Stromal cell of bone marrow (primary cell): ENCODE measurements at regions not wholly inside any gene's neighbourhood (a gene's known extent, or its start where the extent isn't known, plus 50 kb on each side); places are given as distances from the start of the nearest gene placed in this dataset.
A peak's percentile ranks its signal among the peaks of the same experiment; 100 is the strongest.
"Not testable (repeated sequence)": the region's sequence is repeated elsewhere in the genome, so short reads cannot be mapped to it uniquely, and the experiment has no call there.

ENCODE experiments used
- DNase-seq: peaks from one replicate; pipeline ENCODE4 v3.0.0-alpha.2; 2012; ENCODE audit warnings: low read depth

DNA sequence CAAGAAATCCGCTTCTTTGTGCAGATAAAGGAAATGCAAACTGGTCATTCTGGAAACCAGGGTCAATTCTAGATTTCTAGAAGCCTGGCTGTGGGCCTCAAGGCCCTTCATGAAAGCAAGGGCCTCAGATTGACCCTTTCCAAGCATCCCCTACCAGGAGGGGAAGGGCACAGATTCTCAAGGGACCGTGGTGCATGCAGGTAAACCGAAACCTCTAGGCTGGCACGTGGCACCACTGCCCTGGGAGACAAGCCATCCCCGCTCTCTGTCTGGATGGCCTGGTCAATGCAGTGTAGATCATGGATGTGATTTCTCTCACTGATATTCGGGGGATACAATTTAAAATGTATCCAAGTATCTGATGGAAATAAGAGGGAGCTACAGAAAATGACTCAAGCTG is 69.4 kb downstream of the TOMM20 start:
- no peak for DNase-seq

DNA sequence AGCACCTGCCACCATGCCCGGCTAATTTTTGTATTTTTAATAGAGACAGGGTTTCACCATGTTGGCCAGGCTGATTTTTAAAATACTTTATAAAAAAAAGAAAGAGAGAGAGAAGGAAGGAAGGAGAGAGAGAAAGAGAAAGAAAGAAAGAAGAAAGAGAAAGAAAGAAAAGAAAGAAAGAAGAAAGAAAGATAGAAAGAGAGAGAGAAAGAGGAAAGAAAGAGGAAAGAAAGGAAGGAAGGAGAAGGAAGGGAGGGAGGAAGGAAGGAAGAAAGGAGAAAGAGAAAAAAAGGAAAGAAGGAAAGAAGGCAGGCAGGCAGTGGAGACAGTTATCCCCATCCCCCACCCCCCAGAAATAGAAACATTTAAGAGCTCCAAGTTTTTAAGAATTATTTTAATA is 69.9 kb downstream of the TOMM20 start:
- no peak for DNase-seq

DNA sequence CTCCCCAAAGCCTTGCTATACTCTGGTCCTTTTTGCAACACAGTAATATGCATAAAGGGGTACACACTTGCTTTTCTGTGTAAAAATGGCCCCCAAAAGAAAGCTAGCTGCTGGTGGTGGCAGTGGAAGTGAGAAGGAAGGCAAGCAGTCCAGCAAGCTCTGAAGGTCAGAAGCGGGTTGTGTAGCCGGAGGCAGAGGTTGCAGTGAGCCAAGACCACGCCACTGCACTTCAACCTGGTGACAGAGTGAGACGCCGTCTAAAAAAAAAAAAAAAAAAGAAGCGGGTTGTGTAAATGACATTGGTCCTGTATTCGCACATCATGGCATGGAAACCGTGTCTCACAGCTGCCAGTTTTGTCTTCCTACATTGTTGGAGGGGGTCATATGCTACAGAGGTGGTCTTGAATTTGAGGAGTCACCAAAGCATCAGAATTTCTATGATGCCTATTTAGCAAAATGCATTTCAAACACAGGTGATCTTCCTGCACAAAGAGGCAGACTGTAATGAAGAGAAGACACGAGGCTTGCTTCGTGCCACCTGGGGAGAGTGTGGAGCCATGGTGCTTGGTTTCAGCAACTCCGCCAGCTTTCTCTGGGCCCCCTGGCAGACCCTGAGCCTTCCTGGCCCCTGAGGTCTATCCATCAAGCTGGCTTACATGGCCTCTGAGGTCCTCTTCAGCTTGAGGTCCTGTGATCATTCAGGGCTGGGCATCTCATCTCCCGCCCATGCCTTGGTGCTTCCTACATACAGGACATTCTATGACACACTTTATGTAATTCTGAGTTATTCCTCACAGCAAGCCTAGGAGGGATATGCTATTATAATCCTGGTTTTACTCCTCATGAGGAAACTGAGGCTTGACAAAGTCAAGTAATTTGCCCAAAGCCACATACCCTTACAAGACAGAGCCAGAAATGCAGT is 71.0 kb downstream of the TOMM20 start:
- DNase-seq = no peak

DNA sequence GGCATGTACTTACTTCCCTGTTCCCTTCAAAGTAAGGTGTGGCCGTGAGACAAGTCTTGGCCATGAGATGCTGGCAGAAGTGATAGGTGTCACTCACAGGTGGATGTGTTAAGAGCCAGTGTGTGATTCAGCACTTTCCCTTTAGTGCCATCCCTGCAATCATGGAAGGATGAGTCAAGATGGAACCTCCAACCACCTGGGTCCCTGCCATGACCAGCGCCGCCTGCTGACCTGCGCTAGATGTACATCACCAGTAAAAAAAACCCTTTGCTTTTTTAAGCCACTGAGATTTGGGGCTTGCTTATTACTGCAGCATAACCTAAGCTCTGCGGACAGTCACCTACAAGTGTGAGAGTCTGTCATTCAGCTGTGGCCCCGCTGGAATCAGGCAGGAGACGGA is 71.7 kb downstream of the TOMM20 start:
- DNase-seq = no peak

DNA sequence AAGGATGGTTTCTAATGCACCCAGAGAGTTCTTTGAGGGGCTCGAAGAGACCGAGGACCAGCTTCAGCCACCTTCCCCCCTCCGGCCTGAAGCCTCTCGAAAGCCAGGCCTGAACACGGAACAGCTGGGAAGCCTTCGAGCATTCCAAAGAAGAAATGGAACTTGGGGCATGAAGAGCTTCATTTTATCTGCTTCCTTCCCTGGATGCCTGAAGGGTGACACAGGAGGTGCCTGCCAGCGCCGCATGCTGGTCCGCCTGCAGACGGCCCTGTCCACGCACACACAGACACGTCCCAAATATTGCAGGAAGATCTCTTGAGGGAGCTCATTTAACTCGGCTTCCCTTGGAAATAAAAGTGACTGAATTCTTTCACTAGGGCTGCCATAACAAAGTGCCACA is 73.7 kb downstream of the TOMM20 start:
- no peak for DNase-seq

DNA sequence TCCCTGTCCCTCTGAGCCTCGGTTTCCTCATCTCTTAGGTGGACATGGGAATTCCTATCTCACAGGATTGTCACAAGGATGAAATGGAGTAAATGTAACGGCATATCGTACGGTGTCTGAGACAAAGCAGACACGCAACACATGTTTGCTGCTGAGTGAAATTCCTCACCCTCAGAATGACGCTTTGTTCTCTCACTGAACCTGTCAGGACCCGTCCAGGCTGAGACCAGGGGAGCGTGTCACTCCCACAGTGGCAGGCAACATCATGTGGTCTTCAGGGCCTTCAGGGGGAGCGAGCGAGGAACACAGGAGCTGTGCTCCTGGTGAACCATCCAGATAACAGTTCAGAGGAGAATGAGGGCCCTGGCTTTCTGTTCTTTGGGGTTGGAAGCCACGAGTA is 74.2 kb downstream of the TOMM20 start:
- DNase-seq = no peak

DNA sequence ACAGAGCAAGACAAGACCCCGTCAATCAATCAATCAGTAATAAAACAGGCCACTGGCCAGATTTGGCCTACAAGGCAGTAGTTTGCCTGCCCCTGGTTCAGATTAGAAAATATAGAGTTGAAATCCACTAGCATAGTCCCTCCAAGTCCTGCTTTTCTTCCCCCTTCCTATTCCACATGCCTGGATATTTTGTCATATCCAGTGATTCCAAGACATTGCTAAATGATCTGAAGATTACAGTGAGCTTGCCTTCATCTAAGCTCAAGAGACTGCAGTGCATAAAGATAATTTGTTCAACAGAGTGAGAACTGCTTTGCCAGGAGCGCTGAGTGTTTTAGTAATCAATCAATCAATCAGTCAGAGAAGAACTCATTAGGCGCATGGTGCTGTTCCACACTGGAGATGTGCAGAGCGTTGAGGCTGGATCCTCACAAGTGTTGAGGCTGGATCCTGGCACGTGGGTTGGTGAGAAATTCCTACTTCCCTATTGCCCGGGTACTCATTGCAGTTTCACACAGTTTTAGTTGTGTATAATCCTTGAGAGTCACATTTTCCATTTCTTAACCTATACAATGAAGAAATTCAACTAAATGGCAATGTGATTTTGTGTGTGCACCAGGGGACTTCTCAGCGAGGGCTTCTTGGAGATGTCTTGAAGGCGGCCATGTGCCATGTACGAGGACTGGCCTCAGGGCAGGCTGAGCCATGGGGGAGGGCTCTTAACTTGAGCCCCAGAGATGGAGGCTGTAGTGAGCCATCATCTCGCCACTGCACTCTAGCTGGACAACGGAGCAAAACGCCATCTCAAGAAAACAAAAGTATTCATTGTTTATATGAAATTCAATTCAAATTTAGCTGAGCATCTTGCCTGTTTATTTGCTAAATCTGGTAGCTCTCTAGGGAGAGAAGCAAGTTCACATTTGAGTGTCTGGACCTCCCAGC is 76.3 kb downstream of the TOMM20 start:
- DNase-seq = no peak

DNA sequence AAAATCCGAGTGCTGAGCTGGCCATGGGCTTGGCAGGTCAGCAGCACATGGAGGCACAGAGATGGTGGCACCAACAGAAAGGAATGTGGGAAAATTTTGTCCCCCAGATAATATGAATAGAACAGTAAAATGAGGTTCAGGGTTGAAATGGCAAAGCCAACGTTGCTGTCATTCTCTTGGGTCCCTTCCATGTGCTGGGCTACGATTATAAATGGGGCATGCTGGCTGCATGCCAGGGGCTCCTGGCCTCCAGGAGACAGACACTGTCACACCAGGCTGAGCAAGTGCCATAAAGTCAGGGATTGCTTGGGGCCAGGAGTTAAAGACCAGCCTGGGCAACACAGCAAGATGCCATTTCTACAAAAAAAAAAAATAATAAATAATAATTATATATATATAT is 77.1 kb downstream of the TOMM20 start:
- no peak for DNase-seq

DNA sequence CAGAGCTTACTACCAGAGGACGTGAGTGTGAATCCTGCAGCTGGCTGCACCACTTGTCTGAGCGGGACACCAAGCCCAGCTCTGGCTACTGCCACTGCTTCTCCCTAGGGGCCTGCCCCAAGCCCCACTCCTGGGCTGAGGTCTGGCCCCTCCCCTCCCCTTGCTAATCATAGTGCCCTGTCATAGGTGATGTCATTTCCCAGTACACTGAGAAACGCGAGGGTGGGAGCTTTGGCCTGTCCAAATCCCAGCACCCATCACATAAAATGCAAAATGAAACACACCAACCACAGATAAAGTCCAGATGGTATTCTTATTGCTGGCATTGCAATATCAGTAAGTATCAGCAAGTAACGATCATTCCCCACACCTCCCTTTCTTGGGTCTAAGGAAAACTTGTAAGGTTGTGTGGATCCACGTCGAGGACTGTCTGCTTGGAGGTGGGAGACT is 77.7 kb downstream of the TOMM20 start:
- peak; percentile 53 for DNase-seq

DNA sequence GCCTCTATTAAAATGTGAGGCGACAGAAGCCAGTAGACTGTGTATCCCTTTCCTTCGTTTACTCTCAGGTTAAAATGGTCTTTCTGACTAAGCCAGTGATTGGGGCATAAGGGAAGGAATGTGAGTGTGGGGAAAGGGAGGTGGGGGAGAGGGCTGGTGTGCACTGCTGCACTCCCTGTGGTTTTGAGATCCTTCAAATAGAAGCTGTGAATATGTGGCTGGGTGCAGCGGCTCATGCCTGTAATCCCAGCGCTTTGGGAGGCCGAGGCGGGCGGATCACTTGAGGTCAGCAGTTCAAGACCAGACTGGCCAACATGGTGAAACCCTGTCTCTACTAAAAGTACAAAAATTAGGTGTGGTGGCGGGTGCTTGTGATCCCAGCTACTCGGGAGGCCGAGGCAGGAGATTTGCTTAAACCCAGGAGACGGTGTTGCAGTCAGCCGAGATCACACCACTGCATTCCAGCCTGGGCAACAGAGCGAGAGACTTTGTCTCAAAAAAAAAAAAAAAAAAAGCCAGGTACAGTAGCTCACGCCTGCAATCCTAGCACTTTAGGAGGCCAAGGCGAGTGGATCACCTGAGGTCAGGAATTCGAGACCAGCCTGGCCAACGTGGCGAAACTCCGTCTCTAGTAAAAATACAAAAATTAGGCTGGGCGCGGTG is 78.8 kb downstream of the TOMM20 start:
- not testable (repeated sequence) for DNase-seq

DNA sequence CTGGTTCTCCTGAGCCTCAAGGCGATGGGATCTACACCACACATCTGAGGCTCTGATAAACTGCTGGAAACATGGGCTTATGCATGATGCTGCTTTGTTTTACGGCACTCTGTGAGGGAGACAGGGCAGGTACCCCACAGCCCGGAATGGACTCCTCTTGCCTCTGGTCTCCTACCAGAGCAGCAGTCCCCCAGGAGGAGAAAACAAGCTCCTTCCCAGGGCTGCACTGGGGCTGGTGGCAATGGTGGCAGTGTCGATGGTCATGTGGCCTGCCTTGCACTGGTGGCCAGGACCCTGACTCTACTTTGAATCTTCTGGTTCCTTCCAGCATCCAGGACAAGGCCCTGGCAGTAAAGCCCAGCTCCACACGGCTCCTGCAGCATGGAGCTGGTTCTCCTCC is 79.4 kb downstream of the TOMM20 start:
- no peak for DNase-seq

DNA sequence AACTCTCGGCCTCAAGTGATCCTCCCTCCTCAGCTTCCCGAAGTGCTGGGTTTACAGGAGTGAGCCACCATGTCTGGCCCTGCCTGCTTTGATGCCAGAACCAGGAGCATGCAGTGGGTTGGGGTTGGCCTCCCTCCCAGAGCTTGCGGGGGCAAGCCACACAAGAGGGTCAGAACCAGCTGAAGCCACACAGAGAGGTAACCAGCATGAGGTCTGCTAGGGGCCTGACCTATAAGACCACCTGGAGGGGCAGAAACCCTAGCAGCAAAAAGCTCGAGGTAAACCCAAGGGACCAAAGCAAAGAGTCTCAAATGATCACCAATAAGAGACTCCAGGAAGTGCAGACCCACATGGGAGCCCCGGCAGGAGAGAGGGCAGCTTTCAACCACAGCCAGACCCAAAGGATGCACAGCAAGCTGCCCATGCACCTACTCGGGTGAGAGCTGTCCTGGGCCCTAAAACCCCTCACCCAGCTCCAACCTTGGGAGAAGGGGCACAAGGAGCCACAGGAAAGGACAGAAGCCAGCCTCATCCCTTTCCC is 81.2 kb downstream of the TOMM20 start:
- no peak for DNase-seq

DNA sequence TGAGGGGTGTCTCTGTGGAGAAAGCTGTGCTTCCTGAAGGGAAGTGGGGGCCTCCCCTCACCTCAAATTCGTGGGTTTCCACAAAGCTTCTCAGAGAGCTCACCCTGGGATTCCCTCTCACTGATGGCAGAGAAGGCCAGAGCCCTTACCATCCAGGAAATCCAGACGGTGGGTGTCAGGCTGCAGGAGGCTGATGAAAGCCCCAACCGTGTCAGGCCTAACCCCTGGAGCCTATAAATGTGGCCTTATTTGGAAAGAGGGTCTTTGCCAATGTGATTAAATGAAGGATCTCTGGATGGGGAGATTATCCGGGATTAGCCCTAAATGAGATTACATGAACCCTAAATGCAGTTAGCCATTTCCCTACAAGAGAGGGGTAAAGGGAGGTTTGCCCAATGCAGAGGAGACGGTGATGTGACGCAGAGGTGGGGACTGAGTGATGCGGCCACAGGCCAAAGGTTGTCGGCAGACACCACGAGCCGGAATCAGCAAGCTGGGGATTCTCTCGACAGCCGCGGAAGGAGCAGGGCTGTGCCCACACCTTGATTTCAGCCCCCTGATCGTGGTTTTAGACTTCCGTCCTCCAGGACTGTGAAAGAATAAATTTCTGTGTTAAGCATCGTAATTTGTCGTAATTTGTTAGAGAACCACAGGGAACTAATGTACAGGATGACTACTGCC is 82.6 kb downstream of the TOMM20 start:
- DNase-seq = no peak

DNA sequence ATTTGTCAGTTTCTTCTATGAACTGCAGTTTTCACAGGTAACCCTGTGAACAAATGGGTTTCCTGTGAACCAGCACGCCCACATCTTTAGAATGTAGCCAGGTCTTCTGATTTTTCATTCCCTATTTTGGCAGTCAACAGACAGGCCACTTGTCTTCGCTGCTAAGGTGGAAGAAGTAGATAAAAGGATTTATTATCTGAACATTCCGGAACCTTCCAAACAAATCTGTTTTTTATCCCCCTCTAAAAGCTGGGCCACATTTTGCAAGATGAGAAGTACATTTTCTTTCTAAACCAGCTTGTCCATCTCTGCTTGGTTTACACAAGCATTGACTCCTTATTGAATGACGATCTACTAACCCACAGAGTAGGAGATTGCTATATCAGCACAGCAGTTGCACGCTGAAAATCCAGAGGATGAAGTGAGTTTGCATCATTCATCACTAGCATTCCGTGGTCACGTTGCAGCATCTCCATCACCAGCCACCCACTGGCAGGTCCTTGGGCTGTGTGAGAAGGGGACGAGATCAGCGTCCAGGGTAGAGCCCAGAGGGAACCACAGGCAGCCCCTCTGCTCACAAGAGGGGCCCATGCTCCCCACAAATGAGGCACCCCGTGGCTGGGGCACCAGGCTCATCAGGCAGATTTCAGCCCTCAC is 83.5 kb downstream of the TOMM20 start:
- DNase-seq = no peak

DNA sequence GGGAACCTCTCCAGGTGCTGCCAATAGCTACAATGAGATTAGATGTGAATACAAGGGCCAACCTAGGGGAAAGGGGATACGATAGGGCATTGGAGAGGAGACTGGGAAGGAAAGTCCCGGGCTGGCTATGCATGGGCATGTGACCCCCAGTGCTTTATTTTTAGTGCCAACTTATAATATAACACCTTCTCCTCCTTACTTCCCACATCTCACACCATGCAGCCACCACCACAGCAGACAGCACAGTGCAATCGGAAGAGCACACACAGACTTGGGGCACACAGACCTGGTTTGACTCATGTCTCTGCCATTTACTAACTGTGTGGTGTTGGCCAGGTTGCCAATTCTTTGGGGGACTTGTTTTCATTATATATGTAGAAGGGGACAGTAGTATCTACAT is 85.4 kb downstream of the TOMM20 start:
- no peak for DNase-seq

DNA sequence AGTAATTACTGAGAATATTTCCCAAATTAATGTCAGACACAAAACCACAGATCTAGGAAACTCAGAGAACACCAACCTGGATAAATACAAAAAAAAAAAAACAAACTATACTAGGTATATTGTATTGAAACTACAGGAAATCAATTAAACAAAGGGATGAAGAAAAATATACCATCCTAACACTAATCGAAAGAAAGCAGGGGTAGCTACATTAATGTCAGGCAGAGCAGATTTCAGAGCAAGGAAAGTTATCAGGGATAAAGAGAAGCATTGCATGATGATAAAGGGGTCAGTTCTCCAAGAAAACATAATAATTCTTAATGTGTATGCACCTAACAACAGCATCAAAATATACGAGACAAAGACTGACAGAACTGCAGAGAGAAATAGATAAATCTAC is 89.9 kb downstream of the TOMM20 start:
- no peak for DNase-seq

DNA sequence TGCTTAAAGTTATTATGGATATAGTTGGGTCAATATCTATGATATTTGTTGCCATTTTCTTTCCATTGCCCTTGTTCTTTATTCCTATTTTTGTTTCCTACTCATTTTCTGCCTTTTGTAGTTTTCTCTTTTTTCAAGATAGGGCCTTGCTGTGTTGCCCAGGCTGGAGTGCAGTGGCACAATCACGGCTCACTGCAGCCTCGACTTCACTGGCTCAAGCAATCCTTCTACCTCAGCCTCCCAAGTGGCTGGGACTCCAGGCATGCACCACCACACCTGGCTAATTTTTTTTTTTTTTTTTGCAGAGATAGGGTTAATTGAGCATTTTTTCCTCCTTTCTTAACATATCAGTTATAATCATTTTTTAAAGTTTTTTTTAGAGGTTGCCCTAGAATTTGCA is 92.7 kb downstream of the TOMM20 start:
- no peak for DNase-seq

DNA sequence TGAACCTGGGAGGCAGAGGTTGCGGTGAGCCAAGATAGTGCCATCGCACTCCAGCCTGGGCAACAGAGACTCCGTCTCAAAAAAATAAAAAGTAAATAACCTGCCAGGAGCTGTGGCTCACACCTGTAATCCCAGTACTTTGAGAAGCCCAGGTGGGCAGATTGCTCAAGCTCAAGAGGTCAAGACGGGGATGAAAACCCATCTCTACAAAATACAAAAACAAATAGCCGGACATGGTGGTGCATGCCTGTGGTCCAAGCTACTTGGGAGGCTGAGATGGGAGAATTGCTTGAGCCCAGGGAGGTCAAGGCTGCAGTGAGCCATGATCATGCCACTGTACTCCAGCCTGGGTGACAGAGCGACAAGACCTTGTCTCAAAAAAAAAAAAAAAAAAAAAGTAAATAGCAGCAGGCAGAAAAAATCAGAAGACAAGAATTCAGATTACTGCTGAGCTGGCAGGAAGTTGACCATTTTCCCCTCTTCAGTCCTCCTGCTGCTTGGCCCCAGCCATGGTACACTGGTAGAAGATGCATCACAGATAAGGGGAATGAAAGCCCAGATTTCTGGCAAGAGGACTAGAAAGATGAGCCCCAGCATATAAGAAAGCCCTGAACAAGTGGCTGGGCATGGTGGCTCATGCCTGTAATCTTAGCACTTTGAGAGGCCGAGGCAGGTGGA is 97.6 kb downstream of the TOMM20 start:
- DNase-seq = no peak

DNA sequence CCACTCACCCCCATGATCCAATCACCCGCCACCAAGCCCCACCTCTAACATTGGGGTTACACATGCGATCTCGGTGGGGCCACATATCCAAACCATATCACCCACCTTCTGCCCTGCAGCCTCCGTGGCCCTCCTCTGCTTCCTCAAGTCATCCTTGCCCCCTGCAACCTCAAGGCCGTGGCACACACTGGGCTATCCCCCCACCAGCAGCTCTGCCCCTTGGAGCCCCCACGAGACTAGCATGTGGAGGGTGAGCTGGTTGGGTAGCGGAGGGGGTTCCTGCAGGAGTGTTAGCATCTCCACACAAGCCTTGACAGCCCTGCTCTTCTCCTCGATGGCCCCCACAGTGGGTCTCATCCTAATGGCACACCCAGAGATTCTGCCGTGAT is 100.8 kb downstream of the TOMM20 start:
- no peak for DNase-seq

DNA sequence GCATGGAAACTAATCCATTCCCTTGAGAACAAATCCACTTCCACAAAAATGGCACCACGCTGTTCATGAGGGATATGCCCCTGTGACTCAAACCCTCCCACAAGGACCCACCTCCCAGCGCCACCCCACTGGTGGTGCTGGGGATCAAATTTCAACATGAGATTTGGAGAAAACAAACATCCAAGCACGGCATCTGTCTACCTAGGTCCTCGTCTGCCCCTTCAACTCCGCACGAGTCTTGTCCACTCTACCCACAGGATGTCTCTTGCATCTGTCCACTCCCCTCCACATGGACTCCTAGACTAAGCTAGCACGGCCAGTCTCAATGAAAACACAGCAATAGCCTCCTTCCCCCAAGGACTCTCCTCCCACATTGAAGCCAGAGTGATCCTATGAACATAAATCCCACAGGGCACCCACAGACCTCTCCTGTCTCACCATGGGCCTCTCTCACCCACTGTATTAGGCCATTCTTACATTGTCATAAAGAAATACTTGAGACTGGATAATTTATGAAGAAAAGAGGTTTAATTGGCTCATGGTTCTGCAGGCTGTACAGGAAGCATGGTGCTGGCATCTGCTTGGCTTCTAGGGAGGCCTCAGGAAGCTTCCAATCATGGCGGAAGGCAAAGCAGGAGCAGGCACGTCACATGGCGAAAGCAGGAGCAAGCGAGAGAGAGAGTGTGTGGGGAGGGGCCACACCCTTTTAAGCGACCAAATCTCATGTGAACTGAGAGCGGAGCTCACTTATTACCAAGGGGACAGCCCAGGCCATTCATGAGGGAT is 101.4 kb downstream of the TOMM20 start:
- no peak for DNase-seq
